ENCODE measurements at regions not wholly inside any gene's neighbourhood (a gene's known extent, or its start where the extent isn't known, plus 50 kb on each side); places are given as distances from the start of the nearest gene placed in this dataset.

DNA sequence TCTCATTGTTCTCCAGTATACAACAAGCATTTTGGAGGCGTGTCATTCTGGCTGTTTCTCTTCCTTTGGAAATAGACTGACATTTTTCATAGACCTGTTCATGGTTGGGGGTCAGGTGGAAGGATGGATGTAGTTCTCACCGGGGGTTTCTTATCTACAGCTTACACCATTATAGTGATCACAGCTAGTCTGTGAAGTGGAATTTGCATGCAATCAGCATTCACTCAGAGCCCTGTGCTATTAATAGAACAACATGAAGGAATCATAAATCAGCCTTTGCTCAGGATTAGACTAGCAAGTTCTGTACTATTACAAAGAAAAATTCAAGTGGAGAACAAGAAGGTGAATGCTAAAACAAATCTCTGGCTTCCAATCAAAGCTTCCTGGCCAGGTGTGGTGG is 132.6 kb upstream of the PUDP start:
- TF ChIP-seq, protein P1, sequence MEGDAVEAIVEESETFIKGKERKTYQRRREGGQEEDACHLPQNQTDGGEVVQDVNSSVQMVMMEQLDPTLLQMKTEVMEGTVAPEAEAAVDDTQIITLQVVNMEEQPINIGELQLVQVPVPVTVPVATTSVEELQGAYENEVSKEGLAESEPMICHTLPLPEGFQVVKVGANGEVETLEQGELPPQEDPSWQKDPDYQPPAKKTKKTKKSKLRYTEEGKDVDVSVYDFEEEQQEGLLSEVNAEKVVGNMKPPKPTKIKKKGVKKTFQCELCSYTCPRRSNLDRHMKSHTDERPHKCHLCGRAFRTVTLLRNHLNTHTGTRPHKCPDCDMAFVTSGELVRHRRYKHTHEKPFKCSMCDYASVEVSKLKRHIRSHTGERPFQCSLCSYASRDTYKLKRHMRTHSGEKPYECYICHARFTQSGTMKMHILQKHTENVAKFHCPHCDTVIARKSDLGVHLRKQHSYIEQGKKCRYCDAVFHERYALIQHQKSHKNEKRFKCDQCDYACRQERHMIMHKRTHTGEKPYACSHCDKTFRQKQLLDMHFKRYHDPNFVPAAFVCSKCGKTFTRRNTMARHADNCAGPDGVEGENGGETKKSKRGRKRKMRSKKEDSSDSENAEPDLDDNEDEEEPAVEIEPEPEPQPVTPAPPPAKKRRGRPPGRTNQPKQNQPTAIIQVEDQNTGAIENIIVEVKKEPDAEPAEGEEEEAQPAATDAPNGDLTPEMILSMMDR (IDR thresholded peaks at IDR 0.05): no peak
- no peak for TF ChIP-seq POLR2A (IDR thresholded peaks at IDR 0.05)
- Histone ChIP-seq H3K4me3 (no peak overlapping the region), H3K27me3 (no peaks in the 10 kb centered on the region), H3K36me3 (ENCODE audit: low read depth, missing control alignments) (no peaks in the 10 kb centered on the region), H3K27ac (no peak overlapping the region), H3K4me1 (no peaks in the 10 kb centered on the region), H3K9me3 (no peaks in the 10 kb centered on the region)
- DNase-seq: no peak
- WGBS, 2 donors: 62 to 100% methylated on average over 1 to 2 of the region's 2 CpGs
- intact Hi-C loops (cut with DNase I; ENCODE audit: low total_unique reads): no loop called here

DNA sequence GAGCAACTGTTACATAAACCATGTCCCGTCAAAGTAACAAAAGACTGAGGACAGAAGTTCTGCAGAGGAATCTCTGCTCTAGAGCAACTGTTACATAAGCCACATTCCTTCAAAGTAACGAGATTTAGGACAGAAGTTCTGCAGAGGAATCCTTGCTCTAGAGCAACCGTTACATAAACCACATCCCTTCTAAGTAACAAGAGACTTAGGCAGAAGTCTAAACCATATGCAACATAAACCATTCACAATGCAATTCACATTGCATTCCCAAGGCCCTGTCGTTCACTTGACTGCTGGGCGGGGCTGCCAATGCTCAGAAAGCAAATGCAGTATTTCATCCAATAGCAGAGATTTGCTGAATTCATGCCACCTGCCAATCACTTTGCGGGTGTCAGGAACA is 124.4 kb upstream of the PUDP start:
- 67 to 68% methylated on average over 4 to 6 of the region's 6 CpGs for WGBS, 2 donors
- no peak overlapping the region for H3K4me3 ChIP-seq
- H3K36me3 ChIP-seq (ENCODE audit: low read depth, missing control alignments): no peaks in the 10 kb centered on the region
- TF ChIP-seq, protein P1 (IDR thresholded peaks at IDR 0.05): no peak
- no peak for TF ChIP-seq POLR2A (IDR thresholded peaks at IDR 0.05)
- no peak for DNase-seq
- no peak overlapping the region for H3K27ac ChIP-seq
- no peaks in the 10 kb centered on the region for H3K27me3 ChIP-seq
- no peaks in the 10 kb centered on the region for H3K9me3 ChIP-seq
- no peaks in the 10 kb centered on the region for H3K4me1 ChIP-seq
- intact Hi-C loops (cut with DNase I; ENCODE audit: low total_unique reads): no loop called here

DNA sequence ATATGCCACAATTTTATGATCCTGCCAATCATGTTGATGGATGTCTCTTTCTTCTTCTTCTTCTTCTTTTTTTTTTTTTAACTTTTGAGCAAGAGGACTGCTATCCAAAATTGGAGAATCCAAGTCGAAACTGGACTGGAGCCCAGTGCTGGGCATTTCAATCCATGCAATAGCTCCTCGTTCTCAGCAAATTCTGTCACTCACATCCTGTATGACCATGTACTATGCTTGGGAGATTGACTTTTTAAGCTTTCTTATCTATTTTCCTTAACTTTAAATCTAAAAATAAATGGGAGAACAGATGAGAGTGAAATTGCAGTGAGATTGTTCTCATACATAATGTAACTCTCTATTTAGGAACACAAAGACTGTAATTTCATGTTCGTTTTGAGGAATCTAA is 123.0 kb upstream of the PUDP start:
- TF ChIP-seq, protein P1 (IDR thresholded peaks at IDR 0.05): no peak
- TF ChIP-seq POLR2A (IDR thresholded peaks at IDR 0.05): no peak
- H3K36me3 ChIP-seq (ENCODE audit: low read depth, missing control alignments): no peaks in the 10 kb centered on the region
- no peak for DNase-seq
- no peak overlapping the region for H3K4me3 ChIP-seq
- no peaks in the 10 kb centered on the region for H3K27me3 ChIP-seq
- H3K27ac ChIP-seq: no peak overlapping the region
- WGBS, 2 donors: 85 to 90% methylated on average over 3 of the region's 3 CpGs
- intact Hi-C loops (cut with DNase I; ENCODE audit: low total_unique reads): no loop called here
- no peaks in the 10 kb centered on the region for H3K4me1 ChIP-seq
- H3K9me3 ChIP-seq: no peaks in the 10 kb centered on the region

DNA sequence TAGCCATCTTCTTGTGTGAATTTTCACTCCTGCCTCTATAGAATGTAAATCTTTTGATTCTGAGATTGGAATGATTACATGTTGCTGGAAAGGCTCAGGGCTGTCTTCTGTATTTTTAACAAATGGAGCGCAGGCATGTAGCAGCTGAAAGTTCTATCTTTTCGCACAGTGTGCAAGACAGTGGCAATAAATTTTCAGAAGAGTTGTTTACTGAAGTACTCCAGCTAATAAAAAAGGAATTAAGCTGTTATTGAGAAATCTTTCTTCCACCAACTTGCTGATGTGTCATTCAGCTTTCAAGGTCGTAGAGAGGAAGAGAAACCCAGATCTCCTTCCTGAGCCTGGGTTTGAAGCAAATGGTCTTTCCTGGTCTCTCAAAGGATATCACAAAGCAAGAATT is 122.0 kb upstream of the PUDP start:
- no peak overlapping the region for H3K27ac ChIP-seq
- TF ChIP-seq, protein P1 (IDR thresholded peaks at IDR 0.05): no peak
- no peak for TF ChIP-seq POLR2A (IDR thresholded peaks at IDR 0.05)
- 33 to 75% methylated on average over 3 of the region's 3 CpGs for WGBS, 2 donors

DNA sequence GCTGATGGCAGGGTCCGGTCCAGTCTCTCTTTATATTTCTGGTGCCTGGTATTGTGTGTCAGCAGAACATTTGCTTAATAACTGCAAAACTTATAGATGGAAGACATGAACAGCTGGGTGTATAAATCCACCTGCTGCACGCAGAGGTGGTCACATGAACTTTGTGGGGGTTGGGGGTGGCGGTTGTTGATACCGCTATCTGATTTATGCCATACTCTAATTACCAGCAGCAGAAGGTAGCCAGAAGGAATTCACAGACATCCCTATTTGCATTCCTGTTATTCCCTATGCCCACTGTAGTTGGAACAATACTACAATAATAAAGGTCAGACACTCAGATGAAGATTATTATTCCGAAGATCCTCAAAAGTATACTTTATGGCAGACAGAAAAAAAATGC is 121.6 kb upstream of the PUDP start:
- no peak overlapping the region for H3K4me3 ChIP-seq
- 64 to 68% methylated on average over 4 to 5 of the region's 5 CpGs for whole genome bisulfite sequencing, 2 donors
- no peak for DNase-seq
- H3K4me1 ChIP-seq: no peaks in the 10 kb centered on the region
- no peaks in the 10 kb centered on the region for H3K36me3 ChIP-seq (ENCODE audit: low read depth, missing control alignments)
- no peaks in the 10 kb centered on the region for H3K27me3 ChIP-seq
- no peaks in the 10 kb centered on the region for H3K9me3 ChIP-seq
- intact Hi-C loops (cut with DNase I; ENCODE audit: low total_unique reads): no loop called here
- H3K27ac ChIP-seq: no peak overlapping the region
- TF ChIP-seq POLR2A (IDR thresholded peaks at IDR 0.05): no peak
- TF ChIP-seq, protein P1 (IDR thresholded peaks at IDR 0.05): no peak

More for the DNA sequence above, 122.0 kb upstream of the PUDP start:
- no peak for DNase-seq
- intact Hi-C loops (cut with DNase I; ENCODE audit: low total_unique reads): no loop called here
- Histone ChIP-seq H3K4me3 (no peak overlapping the region), H3K9me3 (no peaks in the 10 kb centered on the region), H3K36me3 (ENCODE audit: low read depth, missing control alignments) (no peaks in the 10 kb centered on the region), H3K4me1 (no peaks in the 10 kb centered on the region), H3K27me3 (no peaks in the 10 kb centered on the region)
